OCI-LY1 (cell line): ENCODE measurements at regions not wholly inside any gene's neighbourhood (a gene's known extent, or its start where the extent isn't known, plus 50 kb on each side); places are given as distances from the start of the nearest gene placed in this dataset.

Source experiments
- H2AFZ ChIP-seq: fragments of 200-600 bp; sonication (generic), shearing (Covaris generic); 2 replicates; pipeline ENCODE4 v1.6.0; 2014; ENCODE audit warnings: antibody characterized with exemption, mild to moderate bottlenecking, low read length
- H3F3A ChIP-seq: fragments of 200-600 bp; sonication (generic), shearing (Covaris generic); 2 replicates; pipeline ENCODE4 v1.6.0; 2014; ENCODE audit warnings: mild to moderate bottlenecking, antibody characterized with exemption, low read length, moderate library complexity; ENCODE audit not compliant: insufficient read depth
- H3K27ac ChIP-seq: fragments of 200-600 bp; sonication (generic); 2 replicates; pipeline ENCODE4 v1.5.1; 2014; ENCODE audit warnings: low read length, mixed run types, mild to moderate bottlenecking, low read depth; ENCODE audit not compliant: poor library complexity, severe bottlenecking
- H3K27me3 ChIP-seq: fragments of 200-600 bp; sonication (generic); 2 replicates; pipeline ENCODE4 v1.6.0; 2014; ENCODE audit warnings: antibody characterized with exemption, mild to moderate bottlenecking, low read length, moderate library complexity; ENCODE audit not compliant: insufficient read depth
- H3K36me3 ChIP-seq: fragments of 200-600 bp; sonication (generic); 2 replicates; pipeline ENCODE4 v1.6.1; 2014; ENCODE audit warnings: mild to moderate bottlenecking, antibody characterized with exemption, low read length, moderate library complexity, mixed read lengths; ENCODE audit not compliant: insufficient read depth
- H3K4me1 ChIP-seq: fragments of 200-600 bp; sonication (generic); 2 replicates; pipeline ENCODE4 v1.5.1; 2014; ENCODE audit warnings: mild to moderate bottlenecking, low read length, moderate library complexity; ENCODE audit not compliant: insufficient read depth, severe bottlenecking
- H3K4me2 ChIP-seq: fragments of 200-600 bp; sonication (generic), shearing (Covaris generic); 2 replicates; pipeline ENCODE4 v1.6.1; 2014; ENCODE audit warnings: low read length
- H3K4me3 ChIP-seq: fragments of 200-600 bp; sonication (generic); 2 replicates; pipeline ENCODE4 v1.5.1; 2014; ENCODE audit warnings: low read length, low read depth, mild to moderate bottlenecking, mixed read lengths; ENCODE audit not compliant: poor library complexity, severe bottlenecking
- H3K79me2 ChIP-seq: fragments of 200-600 bp; shearing (Covaris generic); 2 replicates; pipeline ENCODE4 v1.6.1; 2016; ENCODE audit warnings: mixed run types, low read length, mixed read lengths; ENCODE audit not compliant: insufficient read depth
- H3K9ac ChIP-seq: fragments of 200-600 bp; sonication (generic), shearing (Covaris generic); 2 replicates; pipeline ENCODE4 v1.6.1; 2014; ENCODE audit warnings: mild to moderate bottlenecking, low read length, mixed read lengths
- H3K9me2 ChIP-seq: fragments of 200-600 bp; sonication (generic), shearing (Covaris generic); 2 replicates; pipeline ENCODE4 v1.6.1; 2014; ENCODE audit warnings: low read depth, mild to moderate bottlenecking, low read length, mixed read lengths
- H3K9me3 ChIP-seq: fragments of 200-600 bp; shearing (Covaris generic); 2 replicates; pipeline ENCODE4 v1.6.1; 2014; ENCODE audit warnings: low read length, mixed read lengths
- H4K20me1 ChIP-seq: fragments of 200-600 bp; sonication (generic), shearing (Covaris generic); 2 replicates; pipeline ENCODE4 v1.6.0; 2016; ENCODE audit warnings: mild to moderate bottlenecking, low read length; ENCODE audit not compliant: insufficient read depth
- EZH2 ChIP-seq: fragments of 200-600 bp; sonication (generic), shearing (Covaris generic); IDR thresholded peaks from 2 replicates; pipeline ENCODE4 v1.8.0; 2017; ENCODE audit warnings: borderline replicate concordance, mixed run types, mild to moderate bottlenecking, antibody characterized with exemption, low read length, moderate library complexity, mixed read lengths
- TF ChIP-seq, protein P1 (sequence below): fragments of 200-600 bp; sonication (generic), shearing (Covaris generic); IDR thresholded peaks from 2 replicates; pipeline ENCODE4 v1.5.1; 2017; ENCODE audit warnings: mild to moderate bottlenecking, antibody characterized with exemption, low read length, moderate library complexity, mixed read lengths

DNA sequence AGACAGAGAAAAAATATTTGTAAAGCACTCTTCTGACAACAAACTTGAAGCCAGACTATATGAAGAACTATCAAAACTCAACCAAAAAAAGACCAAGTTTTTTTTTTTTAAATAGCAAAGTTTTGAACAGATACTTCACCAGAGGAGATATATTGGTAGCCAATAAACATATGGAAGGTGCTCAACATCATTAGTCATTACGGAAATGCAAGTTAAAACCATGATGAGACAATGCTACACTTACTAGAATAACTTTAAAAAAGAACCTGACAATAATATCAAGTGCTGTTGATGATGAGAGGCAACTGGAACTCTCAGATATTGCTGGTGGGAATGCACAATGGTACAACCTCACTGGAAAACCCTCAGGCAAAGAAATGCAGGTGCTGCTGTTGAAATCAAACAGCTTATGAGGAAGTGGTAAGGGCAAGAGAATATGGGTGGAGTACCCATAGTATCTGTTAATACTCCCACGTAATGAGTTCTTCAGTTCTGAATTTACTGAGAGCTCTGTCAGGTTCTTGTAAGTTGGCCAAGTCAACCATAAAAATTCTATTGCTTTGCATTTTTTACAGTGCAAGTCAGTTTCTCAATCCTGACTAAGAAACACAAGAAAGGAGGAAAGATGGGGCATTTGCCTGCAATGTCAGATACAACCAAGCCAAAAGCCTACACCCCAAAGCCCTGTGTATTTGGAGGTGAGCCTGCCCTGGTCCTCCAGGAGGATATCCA lies 87.3 kb upstream of the GNAQ start:
- Histone ChIP-seq H3K9me2 (no peaks in the 10 kb centered on the region), H3K9me3 (no peaks in the 10 kb centered on the region), H3K27me3 (no peaks in the 10 kb centered on the region), H2AFZ (no peak overlapping the region), H3K4me3 (no peak overlapping the region), H3K4me2 (no peak overlapping the region), H3K27ac (no peak overlapping the region), H3K36me3 (no peaks in the 10 kb centered on the region), H3K4me1 (no peaks in the 10 kb centered on the region), H3K9ac (no peak overlapping the region), H3K79me2 (no peaks in the 10 kb centered on the region), H3F3A (no peaks in the 10 kb centered on the region), H4K20me1 (no peaks in the 10 kb centered on the region)
- TF ChIP-seq, protein P1, sequence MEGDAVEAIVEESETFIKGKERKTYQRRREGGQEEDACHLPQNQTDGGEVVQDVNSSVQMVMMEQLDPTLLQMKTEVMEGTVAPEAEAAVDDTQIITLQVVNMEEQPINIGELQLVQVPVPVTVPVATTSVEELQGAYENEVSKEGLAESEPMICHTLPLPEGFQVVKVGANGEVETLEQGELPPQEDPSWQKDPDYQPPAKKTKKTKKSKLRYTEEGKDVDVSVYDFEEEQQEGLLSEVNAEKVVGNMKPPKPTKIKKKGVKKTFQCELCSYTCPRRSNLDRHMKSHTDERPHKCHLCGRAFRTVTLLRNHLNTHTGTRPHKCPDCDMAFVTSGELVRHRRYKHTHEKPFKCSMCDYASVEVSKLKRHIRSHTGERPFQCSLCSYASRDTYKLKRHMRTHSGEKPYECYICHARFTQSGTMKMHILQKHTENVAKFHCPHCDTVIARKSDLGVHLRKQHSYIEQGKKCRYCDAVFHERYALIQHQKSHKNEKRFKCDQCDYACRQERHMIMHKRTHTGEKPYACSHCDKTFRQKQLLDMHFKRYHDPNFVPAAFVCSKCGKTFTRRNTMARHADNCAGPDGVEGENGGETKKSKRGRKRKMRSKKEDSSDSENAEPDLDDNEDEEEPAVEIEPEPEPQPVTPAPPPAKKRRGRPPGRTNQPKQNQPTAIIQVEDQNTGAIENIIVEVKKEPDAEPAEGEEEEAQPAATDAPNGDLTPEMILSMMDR: no peak
- no peak for TF ChIP-seq EZH2

DNA sequence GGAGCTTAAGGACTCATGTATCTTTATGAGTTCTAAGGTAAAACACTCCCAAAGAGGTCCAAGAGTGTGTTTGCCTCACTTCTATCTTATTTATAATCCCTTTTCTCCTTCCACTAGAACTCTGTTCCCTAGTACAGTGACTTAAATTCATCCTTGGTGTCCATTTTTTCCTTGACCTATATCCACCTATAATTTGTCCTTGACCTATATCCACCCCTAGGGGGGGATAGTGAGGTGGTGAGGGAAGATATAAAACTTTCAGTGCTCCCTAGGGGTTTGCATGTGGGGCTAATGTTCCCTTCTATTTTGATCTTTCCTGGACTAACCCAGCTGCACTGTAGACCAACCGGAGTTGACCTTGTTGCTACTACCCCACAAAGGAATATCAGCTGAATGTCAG lies 83.5 kb upstream of the GNAQ start:
- Histone ChIP-seq H3K27me3 (no peaks in the 10 kb centered on the region), H3K9me2 (no peaks in the 10 kb centered on the region), H3F3A (no peaks in the 10 kb centered on the region), H3K27ac (no peak overlapping the region), H3K9ac (no peak overlapping the region), H4K20me1 (no peaks in the 10 kb centered on the region), H3K79me2 (no peaks in the 10 kb centered on the region), H2AFZ (no peak overlapping the region), H3K9me3 (no peaks in the 10 kb centered on the region), H3K4me2 (no peak overlapping the region), H3K4me1 (no peaks in the 10 kb centered on the region), H3K4me3 (no peak overlapping the region), H3K36me3 (no peaks in the 10 kb centered on the region)
- no peak for TF ChIP-seq EZH2
- TF ChIP-seq, protein P1: peak; percentile 65

DNA sequence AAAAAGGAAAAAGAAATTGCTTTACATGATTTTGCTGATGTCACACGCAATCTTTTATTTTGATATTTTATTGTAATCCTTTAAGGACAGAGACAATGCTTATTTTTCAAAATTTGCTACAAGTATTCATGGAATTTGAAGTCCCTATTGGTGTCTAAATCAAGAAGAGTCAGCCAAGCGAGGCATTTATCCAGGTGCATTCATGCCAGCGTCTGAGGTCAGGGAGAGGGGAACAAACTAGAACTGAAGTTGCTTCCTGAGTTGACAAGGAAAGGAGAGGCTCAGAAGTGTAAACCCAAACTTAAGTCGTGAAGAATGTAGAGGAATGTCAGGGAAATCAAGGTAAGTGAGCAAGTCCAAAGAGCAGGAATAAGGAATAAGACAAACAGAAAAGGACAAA lies 83.0 kb upstream of the GNAQ start:
- Histone ChIP-seq H3K79me2 (no peaks in the 10 kb centered on the region), H3K9me2 (no peaks in the 10 kb centered on the region), H3K4me1 (no peaks in the 10 kb centered on the region), H3K9ac (no peak overlapping the region), H4K20me1 (no peaks in the 10 kb centered on the region), H3K36me3 (no peaks in the 10 kb centered on the region), H3K27me3 (no peaks in the 10 kb centered on the region), H3K9me3 (no peaks in the 10 kb centered on the region), H3K4me3 (no peak overlapping the region), H3K4me2 (no peak overlapping the region), H3K27ac (no peak overlapping the region), H2AFZ (no peak overlapping the region), H3F3A (no peaks in the 10 kb centered on the region)
- TF ChIP-seq EZH2: no peak
- TF ChIP-seq, protein P1: no peak
